HG03575 (cell line): ENCODE measurements at regions not wholly inside any gene's neighbourhood (a gene's known extent, or its start where the extent isn't known, plus 50 kb on each side); places are given as distances from the start of the nearest gene placed in this dataset.
"Not testable (repeated sequence)": the region's sequence is repeated elsewhere in the genome, so short reads cannot be mapped to it uniquely, and the experiment has no call there.

ENCODE experiments used
- ATAC-seq: cut with Tn5 transposase; IDR thresholded peaks from one replicate; pipeline ENCODE4 v1.9.1; 2021; ENCODE audit not compliant: unreplicated experiment, insufficient number of reproducible peaks, low FRiP score; ENCODE audit errors: extremely low read depth

DNA sequence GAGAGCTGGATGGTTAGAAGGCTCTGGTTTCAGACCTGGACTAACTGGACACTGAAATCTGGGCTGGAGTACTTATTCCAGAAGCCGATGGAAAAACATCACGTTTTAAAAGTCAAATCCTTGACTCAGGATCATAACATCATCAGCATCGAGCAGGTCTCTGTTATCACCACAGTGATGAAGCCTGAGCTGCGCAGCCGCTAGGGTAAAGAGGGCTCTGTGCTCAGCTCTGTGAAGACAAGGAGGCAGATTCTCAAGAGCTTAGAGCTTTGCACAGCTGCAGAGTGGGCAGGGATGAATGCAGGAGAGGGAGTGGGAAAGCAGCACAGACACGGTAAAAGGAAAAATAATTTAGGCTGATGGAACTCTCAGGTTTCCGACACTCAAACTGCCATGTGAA, 208.8 kb upstream of the TAS2R1 start:
- no peak for ATAC-seq

GRCh38 chr5:9834871-9835770, 205.0 kb upstream of the TAS2R1 start:
- ATAC-seq, result no peak

GRCh38 chr5:9833871-9834270, 203.7 kb upstream of the TAS2R1 start:
- ATAC-seq, result no peak

DNA sequence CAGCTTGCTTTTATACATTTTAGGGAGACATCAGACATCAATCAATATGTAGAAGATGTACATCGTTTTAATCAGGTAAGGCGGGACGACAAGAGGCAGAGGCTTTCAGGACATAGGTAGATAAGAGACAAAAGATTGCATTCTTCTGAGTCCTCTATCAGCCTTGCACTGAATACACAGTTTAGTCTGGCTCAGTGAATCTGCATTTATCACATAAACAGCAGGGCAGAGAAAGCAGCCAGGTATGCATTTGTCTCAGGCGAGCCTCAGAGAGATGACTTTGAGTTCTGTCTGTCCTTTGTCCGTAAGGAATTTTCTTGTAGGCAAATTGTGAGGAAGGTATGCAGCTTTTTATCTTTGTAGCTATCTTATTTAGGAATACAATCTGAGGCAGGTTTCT, 202.8 kb upstream of the TAS2R1 start:
- no peak for ATAC-seq

DNA sequence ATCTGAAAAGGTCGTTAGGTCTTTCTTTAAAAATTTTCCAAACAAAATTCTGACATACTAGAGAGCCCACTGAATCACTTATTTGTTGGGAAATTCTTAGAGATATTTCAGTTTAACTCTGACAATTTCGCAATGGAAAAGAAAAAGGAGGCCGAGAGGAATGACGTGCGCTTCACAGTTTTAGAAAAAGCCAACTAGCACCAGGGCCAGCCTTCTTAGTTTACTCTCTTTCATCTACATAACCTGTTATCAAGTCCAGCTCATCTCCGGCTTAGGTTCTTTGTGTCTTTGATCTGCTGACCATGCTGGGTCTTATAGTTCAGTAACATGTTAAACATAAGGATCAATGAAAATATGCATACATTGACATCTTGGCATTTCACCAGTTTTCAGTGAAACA, 201.7 kb upstream of the TAS2R1 start:
- ATAC-seq, result no peak

DNA sequence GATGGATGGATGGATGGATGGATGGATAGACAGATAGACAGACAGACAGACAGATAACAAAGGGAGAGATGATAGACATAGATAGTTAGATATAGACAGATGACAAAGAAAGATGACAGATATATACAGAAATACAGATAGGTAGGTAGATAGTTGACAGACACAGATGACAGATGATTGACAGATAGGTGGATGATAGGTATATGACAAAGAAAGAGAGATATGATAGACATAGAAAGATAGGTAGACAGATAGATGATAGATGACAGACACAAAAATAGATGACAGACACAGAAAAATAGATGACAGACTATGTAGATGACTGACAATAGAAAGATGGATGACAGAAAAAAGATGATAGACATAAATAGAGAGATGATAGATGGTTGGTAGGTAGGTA, 200.0 kb upstream of the TAS2R1 start:
- ATAC-seq, result no peak

DNA sequence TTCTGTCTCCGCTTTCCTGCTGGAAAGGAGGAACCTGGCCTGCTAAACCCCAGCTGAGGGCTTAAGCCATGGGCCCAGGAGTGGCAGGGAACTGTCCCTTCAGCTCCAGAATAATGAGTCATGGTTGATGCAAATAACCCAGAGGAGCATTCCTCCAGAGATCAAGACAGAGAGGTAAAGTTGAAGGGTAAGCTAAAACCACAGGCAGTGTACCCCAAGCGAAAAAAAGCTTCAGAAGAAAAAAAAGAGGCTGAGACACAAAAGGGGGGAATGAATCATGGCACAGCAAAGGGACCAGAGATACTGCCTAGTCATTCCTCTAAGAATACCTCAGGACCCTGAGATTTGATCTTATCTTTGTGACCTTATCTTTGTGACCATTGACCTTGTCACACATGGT, 199.5 kb upstream of the TAS2R1 start:
- no peak for ATAC-seq

DNA sequence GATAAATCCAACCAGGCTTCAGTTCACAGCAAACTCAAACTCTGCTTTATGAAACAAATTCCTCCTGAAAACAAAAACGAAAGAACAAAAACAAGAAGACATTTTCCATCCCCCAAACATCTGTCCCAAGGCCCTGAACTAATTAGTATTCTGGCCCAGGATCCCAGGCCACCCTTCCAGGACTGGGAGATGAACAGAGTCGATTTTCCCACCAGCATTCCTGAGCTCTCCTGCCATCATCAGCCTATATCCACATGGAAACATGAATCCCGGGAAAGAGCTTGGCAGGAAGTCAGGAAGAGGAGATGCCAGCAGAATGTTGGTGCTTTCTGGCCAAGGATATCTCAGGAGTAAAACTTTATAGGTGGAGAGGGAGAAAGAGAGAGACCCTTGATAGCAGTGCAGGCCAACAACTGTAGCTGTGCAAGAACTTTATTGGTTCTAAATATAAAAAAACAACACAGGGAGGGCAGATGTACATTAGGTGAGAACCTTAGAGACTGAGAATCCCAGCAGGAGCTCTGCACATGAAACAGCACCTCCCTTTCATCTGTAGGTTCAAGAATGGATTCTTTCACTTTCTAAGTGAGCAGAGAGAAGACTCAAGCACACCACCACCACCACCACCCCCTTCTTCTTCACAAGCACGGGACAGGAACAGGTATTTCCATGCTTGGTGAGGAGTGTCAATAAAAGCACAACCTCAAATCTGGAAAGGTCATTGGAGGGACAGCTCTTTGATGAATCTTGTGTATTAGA, 190.7 kb upstream of the TAS2R1 start:
- ATAC-seq, result no peak

GRCh38 chr5:9818340-9818845, 188.2 kb upstream of the TAS2R1 start:
- no peak for ATAC-seq

GRCh38 chr5:9817819-9818218, 187.7 kb upstream of the TAS2R1 start:
- no peak for ATAC-seq

DNA sequence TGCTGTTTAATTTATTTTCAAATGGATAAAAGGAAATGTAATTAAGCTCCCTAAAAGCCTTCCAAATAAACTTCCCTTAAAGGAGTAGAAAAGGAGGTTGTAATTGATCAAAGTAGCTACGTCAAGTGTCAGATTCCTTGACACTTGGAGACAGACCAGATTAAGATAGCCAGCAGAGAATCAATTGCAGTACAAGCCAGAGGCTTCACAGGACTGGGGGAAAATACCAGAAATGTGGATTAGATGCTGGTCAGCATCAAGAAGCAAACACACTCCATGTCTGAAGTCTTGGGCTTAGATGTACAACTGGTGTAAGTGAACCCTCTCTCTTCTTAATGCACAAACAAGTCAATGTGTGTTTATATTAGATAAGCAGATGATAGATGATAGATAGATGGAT, 184.9 kb upstream of the TAS2R1 start:
- ATAC-seq, result no peak

DNA sequence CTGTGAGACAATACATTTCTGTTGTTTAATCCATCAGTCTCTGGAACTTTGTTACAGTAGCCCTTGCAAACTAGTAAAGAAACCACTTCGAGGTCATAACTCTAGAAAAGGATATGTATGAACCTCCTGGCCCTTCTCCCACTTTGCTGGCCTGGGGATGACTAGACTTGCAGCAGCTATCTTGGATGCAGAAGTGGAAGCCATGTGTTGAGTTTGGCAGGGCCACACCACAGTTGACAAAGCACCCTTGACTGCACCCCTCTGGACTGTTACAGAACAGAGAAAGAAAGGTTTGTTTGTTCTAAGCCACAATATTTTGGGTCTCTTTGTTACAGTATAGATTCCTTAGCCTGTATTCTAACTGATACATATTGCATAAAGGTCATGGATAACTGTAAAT, 183.2 kb upstream of the TAS2R1 start:
- no peak for ATAC-seq

DNA sequence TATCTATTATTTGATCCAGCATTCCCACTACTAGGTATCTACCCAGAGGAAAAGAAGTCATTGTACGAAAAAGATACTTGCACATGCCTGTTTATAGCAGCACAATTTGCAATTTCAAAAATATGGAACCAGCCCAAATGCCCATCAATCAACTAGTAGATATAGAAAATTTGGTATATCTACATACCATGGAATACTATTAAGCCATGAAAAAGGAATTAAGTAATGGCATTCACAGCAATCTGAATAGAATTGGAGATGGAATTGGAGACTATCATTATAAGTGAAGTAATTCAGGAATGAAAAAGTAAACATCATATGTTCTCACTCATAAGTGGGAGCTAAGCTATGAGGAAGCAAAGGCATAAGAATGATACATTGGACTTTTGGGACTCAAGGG, 177.2 kb upstream of the TAS2R1 start:
- ATAC-seq, result not testable (repeated sequence)

GRCh38 chr5:9801908-9802307, 171.8 kb upstream of the TAS2R1 start:
- ATAC-seq, result no peak

DNA sequence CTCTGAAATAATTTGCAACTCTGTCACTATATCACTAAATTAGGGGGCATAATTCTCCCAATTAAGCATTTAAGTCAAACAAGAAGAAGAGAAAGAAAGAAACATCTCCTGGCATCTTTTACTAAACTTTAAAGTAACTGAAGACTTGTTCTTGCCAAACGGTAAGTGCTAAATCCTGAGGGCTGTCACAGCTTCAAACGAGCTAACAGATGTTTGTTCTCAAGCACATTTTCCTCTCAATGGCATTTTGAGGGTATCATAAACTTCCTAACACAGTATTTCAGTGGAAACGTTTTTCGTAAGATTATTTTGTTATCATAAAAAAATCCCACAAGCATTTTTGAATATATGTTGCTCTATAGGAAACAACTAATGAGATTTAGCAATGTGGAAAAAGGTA, 169.5 kb upstream of the TAS2R1 start:
- ATAC-seq, result no peak

- no peak for ATAC-seq
Observed at GRCh38 chr5:9790276-9790675, 160.1 kb upstream of the TAS2R1 start.

DNA sequence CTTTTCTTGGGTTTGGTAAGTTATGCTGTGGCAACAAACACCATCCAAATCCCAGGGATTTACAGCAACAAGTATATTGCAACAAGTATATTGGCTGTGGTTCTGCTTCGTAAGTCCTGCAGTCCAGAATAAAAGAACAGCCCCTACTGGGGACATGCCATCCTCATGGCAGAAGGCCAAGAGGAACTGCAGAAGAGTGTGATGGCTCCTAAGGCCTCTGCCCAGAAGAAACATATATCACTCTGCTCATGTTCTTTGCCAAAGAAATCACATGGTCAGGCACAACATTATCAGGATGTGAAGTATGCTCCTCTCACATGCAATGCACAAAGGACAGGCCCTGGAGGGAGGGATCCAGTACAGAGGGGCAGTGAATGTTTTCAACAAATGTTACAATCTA, 159.6 kb upstream of the TAS2R1 start:
- ATAC-seq, result no peak

DNA sequence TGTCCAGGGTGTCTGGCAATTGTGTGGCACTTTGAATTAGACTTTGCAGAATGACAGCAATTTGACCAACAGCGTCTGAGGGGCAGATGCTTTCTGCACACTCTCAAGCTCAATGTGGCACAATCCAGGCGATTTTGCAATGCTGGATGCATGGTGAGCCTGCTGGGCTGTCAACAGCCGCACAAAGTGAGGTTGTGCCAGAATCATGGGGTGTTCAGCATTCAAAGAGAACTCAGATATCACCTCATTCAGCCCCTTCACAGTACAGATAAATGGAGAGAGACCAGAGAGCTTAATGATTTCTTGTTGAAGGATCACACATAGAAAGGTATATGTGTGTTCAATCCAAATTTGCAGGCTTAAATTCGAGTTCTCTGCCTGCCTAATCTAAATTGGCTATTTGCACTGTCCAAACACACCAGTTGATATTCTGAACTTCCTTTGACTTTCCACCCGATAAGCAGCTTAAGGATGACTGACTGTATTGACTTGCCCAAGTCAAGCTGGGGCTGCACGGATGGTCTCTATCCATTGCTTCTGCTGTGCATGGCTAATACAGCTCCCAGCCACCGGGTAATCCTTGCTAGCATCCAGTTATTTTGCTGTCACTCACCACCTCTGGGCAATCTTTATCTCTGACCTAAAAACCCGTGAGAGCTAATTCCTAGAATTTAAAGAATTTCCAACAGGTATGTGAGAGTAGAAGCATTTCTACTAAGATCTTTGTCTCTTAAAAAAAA, 157.9 kb upstream of the TAS2R1 start:
- no peak for ATAC-seq
